C1 segment of cervical spinal cord (tissue), 14 donors: ENCODE measurements at regions not wholly inside any gene's neighbourhood (a gene's known extent, or its start where the extent isn't known, plus 50 kb on each side); places are given as distances from the start of the nearest gene placed in this dataset.
"Not testable (repeated sequence)": the region's sequence is repeated elsewhere in the genome, so short reads cannot be mapped to it uniquely, and the experiment has no call there.

Experiments used
- DNase-seq, 14 donors: peaks; one replicate each; lab custom pipeline; 2025; lab: John Stamatoyannopoulos, UW

- no peak for DNase-seq
Observed at GRCh38 chr3:26964836-26965235, 342.3 kb downstream of the LRRC3B start.

- DNase-seq, result no peak
Observed at GRCh38 chr3:26967501-26967900, 344.9 kb downstream of the LRRC3B start.

GRCh38 chr3:26984416-26985390, 362.1 kb downstream of the LRRC3B start:
- no peak for DNase-seq

- no peak for DNase-seq
Observed at GRCh38 chr3:26989037-26989436, 366.5 kb downstream of the LRRC3B start.

GRCh38 chr3:26997226-26997625, 372.0 kb downstream of the NEK10 start:
- no peak for DNase-seq

GRCh38 chr3:27010834-27011233, 358.3 kb downstream of the NEK10 start:
- no peak for DNase-seq

- no peak for DNase-seq
Observed at GRCh38 chr3:27022096-27022761, 347.0 kb downstream of the NEK10 start.

- no peak for DNase-seq
Observed at GRCh38 chr3:27024493-27024892, 344.7 kb downstream of the NEK10 start.

GRCh38 chr3:27025718-27026117, 343.5 kb downstream of the NEK10 start:
- peak in 2 of 14 donors; percentile 11 to 14 for DNase-seq

- no peak for DNase-seq
Observed at GRCh38 chr3:27031476-27031875, 337.7 kb downstream of the NEK10 start.

GRCh38 chr3:27034255-27034654, 334.9 kb downstream of the NEK10 start:
- DNase-seq, result no peak

- DNase-seq, result no peak
Observed at GRCh38 chr3:27040674-27041073, 328.5 kb downstream of the NEK10 start.

- DNase-seq, result not testable (repeated sequence)
Observed at GRCh38 chr3:27042541-27042940, 326.6 kb downstream of the NEK10 start.

- DNase-seq, result no peak
Observed at GRCh38 chr3:27043328-27043955, 325.7 kb downstream of the NEK10 start.

- DNase-seq, result no peak
Observed at GRCh38 chr3:27044931-27045481, 324.2 kb downstream of the NEK10 start.

- DNase-seq, result no peak
Observed at GRCh38 chr3:27046351-27046750, 322.8 kb downstream of the NEK10 start.

- DNase-seq, result no peak
Observed at GRCh38 chr3:27049792-27050191, 319.4 kb downstream of the NEK10 start.

GRCh38 chr3:27051527-27051926, 317.7 kb downstream of the NEK10 start:
- DNase-seq, result not testable (repeated sequence)

GRCh38 chr3:27056326-27056725, 312.9 kb downstream of the NEK10 start:
- DNase-seq, result no peak

- no peak for DNase-seq
Observed at GRCh38 chr3:27059489-27059888, 309.7 kb downstream of the NEK10 start.
